Vagina (tissue), 2 donors: ENCODE measurements at regions not wholly inside any gene's neighbourhood (a gene's known extent, or its start where the extent isn't known, plus 50 kb on each side); places are given as distances from the start of the nearest gene placed in this dataset.

Experiments used
- DNase-seq, 2 donors: peaks; one replicate each; pipeline ENCODE4 v3.0.0-alpha.2; 2017; ENCODE audit errors: extremely low spot score in 2 of 2
- H3K27ac ChIP-seq: fragments of 200-600 bp; sonication (generic); one replicate; pipeline ENCODE4 v1.5.1; 2019
- H3K27me3 ChIP-seq: fragments of 200-600 bp; sonication (generic); one replicate; pipeline ENCODE4 v1.5.1; 2019
- H3K36me3 ChIP-seq, 2 donors: fragments of 200-600 bp; sonication (generic); one replicate each; pipeline ENCODE4 v1.5.1; 2017 to 2019
- H3K4me1 ChIP-seq: fragments of 200-600 bp; sonication (generic); one replicate; pipeline ENCODE4 v1.5.1; 2019
- H3K4me3 ChIP-seq, 2 donors: fragments of 200-600 bp; sonication (generic); 1 replicate in 1 of 2; 2 replicates in 1 of 2; pipeline ENCODE4 v1.5.1; 2016 to 2019
- H3K9me3 ChIP-seq: fragments of 200-600 bp; sonication (generic); one replicate; pipeline ENCODE4 v1.5.1; 2019
- POLR2A ChIP-seq, 2 donors: fragments of 450-650 bp; IDR thresholded peaks; one replicate each; pipeline ENCODE4 v1.6.1; 2017; ENCODE audit warnings: antibody characterized with exemption in 2 of 2, mild to moderate bottlenecking in 2 of 2, moderate library complexity in 2 of 2
- POLR2AphosphoS5 ChIP-seq, 2 donors: sonication (generic); formaldehyde crosslinking; IDR thresholded peaks; one replicate each; pipeline ENCODE4 v1.9.0; 2017; ENCODE audit warnings: antibody characterized with exemption in 2 of 2, mild to moderate bottlenecking in 2 of 2, low read depth in 1 of 2; ENCODE audit not compliant: insufficient read depth in 1 of 2
- intact Hi-C: fragments of 100-400 bp; cut with DNase I; formaldehyde crosslinking; loops from one replicate; pipeline ENCODE4 v1.15.1; 2023
- TF ChIP-seq, protein P1 (sequence below), 3 experiments: fragments of 450-650 bp in 2 of 3; fragments of 200-600 bp in 1 of 3; sonication (generic) in 1 of 3; IDR thresholded peaks; one replicate each; pipeline ENCODE4 v1.5.1; 2017 to 2019; ENCODE audit warnings: antibody characterized with exemption in 3 of 3, mild to moderate bottlenecking in 2 of 3, moderate library complexity in 2 of 3

DNA sequence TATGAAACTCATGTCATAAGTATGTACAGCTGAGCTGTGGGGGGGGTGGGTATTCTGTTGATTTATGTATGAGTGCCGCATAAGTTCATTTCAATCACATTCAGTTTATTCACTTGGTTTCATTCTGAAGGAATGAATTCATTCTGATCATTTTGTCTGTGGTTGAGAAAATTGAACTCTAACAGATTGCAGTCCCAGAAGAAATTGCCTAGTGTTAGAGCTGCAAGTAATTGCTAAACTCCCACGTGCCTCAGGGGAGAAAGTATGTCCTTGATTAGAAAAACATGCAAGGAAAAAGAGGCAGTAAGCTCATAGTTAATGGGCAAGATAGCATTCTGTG, 442.4 kb upstream of the MGAT4C start:
- Histone ChIP-seq H3K4me3 (no peak overlapping the region), H3K36me3 (no peaks in the 10 kb centered on the region), H3K27me3 (no peaks in the 10 kb centered on the region), H3K9me3 (no peaks in the 10 kb centered on the region), H3K27ac (no peak overlapping the region), H3K4me1 (no peaks in the 10 kb centered on the region)
- intact Hi-C loops: no loop called here
- TF ChIP-seq POLR2AphosphoS5 (IDR thresholded peaks at IDR 0.05; ENCODE audit: insufficient read depth in 1 of 2, low read depth in 1 of 2) (no peak), POLR2A (IDR thresholded peaks at IDR 0.05) (no peak)
- TF ChIP-seq, protein P1, sequence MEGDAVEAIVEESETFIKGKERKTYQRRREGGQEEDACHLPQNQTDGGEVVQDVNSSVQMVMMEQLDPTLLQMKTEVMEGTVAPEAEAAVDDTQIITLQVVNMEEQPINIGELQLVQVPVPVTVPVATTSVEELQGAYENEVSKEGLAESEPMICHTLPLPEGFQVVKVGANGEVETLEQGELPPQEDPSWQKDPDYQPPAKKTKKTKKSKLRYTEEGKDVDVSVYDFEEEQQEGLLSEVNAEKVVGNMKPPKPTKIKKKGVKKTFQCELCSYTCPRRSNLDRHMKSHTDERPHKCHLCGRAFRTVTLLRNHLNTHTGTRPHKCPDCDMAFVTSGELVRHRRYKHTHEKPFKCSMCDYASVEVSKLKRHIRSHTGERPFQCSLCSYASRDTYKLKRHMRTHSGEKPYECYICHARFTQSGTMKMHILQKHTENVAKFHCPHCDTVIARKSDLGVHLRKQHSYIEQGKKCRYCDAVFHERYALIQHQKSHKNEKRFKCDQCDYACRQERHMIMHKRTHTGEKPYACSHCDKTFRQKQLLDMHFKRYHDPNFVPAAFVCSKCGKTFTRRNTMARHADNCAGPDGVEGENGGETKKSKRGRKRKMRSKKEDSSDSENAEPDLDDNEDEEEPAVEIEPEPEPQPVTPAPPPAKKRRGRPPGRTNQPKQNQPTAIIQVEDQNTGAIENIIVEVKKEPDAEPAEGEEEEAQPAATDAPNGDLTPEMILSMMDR (IDR thresholded peaks at IDR 0.05): no peak
- no peak for DNase-seq

DNA sequence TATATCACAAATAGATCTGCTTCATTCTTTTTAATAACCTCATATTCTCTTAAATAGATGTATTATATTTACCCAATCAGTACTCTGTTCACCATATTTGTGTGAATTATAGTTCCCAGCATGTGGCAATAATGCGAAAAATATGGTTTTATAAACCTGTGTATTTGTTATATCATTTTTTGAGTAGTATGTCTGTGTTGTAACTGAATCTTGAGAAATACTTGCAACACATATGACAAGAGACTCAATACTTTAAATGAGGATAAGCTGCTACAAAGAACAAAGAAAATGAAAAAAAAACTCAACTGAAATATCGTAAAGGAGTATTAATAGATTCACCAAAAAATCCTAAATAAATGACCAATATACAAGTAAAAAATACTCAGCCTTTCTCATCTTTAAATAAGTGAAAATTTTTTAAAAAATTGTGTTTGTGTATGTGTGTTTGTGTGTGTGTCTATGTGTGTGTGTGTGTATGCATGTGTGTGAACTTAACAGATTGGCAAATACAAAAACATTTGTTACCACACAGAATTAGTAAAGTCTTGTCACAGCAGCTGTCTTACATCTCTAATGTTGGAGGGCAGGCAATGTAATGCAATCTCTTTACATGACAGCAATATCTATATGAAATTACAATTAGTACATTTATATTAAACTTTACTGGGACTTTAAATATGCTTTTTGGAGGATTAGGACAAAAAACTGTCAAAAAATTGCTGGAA, 441.9 kb upstream of the MGAT4C start:
- Histone ChIP-seq H3K4me1 (no peaks in the 10 kb centered on the region), H3K4me3 (no peak overlapping the region), H3K27me3 (no peaks in the 10 kb centered on the region), H3K27ac (no peak overlapping the region), H3K36me3 (no peaks in the 10 kb centered on the region), H3K9me3 (no peaks in the 10 kb centered on the region)
- no peak for DNase-seq
- TF ChIP-seq, protein P1 (IDR thresholded peaks at IDR 0.05): no peak
- TF ChIP-seq POLR2A (IDR thresholded peaks at IDR 0.05): no peak
- no peak for TF ChIP-seq POLR2AphosphoS5 (IDR thresholded peaks at IDR 0.05; ENCODE audit: insufficient read depth in 1 of 2, low read depth in 1 of 2)
- intact Hi-C loops: no loop called here

DNA sequence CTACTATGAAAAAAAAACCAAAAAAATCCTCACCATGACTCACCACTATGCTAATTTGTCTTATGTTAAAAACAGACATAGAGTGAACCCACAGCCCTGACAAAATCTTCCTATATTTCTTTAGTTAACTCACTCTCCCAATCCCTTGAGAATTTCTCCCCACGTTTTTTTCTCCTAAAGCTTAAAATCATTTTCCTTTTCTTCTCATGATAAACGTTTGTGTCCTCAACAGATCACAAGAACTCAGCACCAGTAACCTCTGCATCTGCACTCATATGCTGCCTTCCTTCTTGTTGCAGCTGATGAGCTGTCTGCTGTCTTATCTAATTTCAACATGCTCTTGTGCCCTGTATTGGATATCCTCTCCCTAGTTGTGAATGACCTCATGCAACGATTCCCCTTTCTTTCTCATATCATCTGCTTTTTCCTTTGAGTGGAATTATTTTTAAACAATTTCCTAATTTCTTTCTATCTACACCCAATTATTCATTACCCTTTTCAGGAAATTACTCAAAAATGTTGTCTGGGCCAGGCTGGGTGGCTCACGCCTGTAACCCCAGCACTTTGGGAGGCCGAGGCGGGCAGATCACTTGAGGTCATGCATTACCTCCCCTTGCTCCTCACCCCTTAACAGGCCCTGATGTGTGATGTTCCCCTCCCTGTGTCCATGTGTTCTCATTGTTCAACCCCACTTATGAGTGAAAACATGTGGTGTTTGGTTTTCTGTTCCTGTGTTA, 427.5 kb upstream of the MGAT4C start:
- no peaks in the 10 kb centered on the region for H3K36me3 ChIP-seq
- no peak for TF ChIP-seq POLR2AphosphoS5 (IDR thresholded peaks at IDR 0.05; ENCODE audit: insufficient read depth in 1 of 2, low read depth in 1 of 2)
- no peak for TF ChIP-seq POLR2A (IDR thresholded peaks at IDR 0.05)
- TF ChIP-seq, protein P1 (IDR thresholded peaks at IDR 0.05): no peak
- no peaks in the 10 kb centered on the region for H3K9me3 ChIP-seq
- H3K4me1 ChIP-seq: no peaks in the 10 kb centered on the region
- no peak overlapping the region for H3K27ac ChIP-seq
- DNase-seq: no peak
- no peak overlapping the region for H3K4me3 ChIP-seq
- intact Hi-C loops: no loop called here
- no peaks in the 10 kb centered on the region for H3K27me3 ChIP-seq

DNA sequence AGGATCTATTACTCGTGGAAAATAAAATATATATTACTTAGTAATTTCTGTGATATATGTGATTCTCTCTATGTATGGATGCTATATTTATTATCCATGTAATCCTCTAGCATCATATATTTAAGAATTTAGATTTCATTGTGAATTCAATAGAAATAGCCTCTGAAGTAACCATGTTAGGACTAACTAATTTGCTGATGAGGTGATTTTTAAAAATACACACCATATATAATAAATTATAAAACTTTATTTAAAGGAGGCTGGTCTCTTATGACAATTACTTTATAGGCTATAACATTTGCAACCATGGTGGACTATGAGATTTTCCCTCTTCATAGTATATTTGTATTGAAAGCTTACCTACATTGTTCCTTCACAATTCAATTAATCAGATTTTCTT, 424.9 kb upstream of the MGAT4C start:
- intact Hi-C loops: no loop called here
- no peak for TF ChIP-seq POLR2A (IDR thresholded peaks at IDR 0.05)
- no peaks in the 10 kb centered on the region for H3K9me3 ChIP-seq
- DNase-seq: no peak
- H3K36me3 ChIP-seq: no peaks in the 10 kb centered on the region
- H3K4me1 ChIP-seq: no peaks in the 10 kb centered on the region
- no peaks in the 10 kb centered on the region for H3K27me3 ChIP-seq
- no peak overlapping the region for H3K27ac ChIP-seq
- no peak overlapping the region for H3K4me3 ChIP-seq

DNA sequence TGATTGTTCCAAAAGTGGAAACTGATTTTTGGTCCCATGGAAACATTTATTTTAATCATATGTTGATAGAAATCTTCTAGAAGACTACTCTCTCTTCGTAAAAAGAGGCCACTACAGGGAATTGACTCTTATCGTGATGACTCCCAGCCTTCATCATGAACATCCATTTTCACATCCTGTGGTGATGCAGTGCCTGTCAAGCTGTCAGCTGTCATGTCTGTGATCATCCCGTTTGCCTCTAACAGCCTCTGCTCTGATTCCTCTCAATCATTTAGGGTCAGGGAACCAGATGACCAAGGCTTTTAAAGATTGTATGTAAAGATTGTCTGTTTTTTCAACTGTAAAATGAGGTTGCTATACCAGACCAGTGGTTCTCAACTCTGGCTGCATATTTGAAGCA, 419.0 kb upstream of the MGAT4C start:
- H3K36me3 ChIP-seq: no peaks in the 10 kb centered on the region
- H3K4me1 ChIP-seq: no peaks in the 10 kb centered on the region
- DNase-seq: no peak
- no peaks in the 10 kb centered on the region for H3K27me3 ChIP-seq
- no peak overlapping the region for H3K27ac ChIP-seq
- no peaks in the 10 kb centered on the region for H3K9me3 ChIP-seq
- intact Hi-C loops: no loop called here
- H3K4me3 ChIP-seq: no peak overlapping the region
- TF ChIP-seq, protein P1 (IDR thresholded peaks at IDR 0.05): no peak
- TF ChIP-seq POLR2AphosphoS5 (IDR thresholded peaks at IDR 0.05; ENCODE audit: insufficient read depth in 1 of 2, low read depth in 1 of 2) (no peak), POLR2A (IDR thresholded peaks at IDR 0.05) (no peak)
